ENCODE measurements at regions not wholly inside any gene's neighbourhood (a gene's known extent, or its start where the extent isn't known, plus 50 kb on each side); places are given as distances from the start of the nearest gene placed in this dataset.
"Not testable (repeated sequence)": the region's sequence is repeated elsewhere in the genome, so short reads cannot be mapped to it uniquely, and the experiment has no call there.

GRCh38 chrX:98068024-98068580, 1184.4 kb downstream of the RPA4 start:
- DNase-seq, result peak in 1 of 2 experiments; percentile 45

DNA sequence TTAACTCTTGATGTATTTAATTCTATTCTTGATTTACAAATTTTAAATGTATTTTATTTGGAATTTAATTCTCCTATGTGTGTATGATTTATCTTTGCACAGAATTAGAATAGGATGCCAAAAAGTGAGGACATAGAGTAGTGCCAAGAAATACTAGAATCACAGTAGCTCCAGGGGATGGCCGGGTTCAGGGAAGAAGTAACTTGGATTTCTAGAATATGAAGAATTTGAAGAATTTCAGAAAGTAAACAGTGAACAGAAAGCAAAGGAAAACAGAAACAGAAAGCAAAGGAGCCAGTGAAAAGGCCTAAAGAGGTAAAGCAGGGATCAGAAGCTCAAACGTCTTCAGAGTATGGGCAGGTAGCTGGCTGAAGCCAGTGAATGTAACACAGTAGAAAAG, 1187.6 kb downstream of the RPA4 start:
- DNase-seq, result no peak

GRCh38 chrX:98077440-98077839, 1193.7 kb downstream of the RPA4 start:
- DNase-seq, result no peak

DNA sequence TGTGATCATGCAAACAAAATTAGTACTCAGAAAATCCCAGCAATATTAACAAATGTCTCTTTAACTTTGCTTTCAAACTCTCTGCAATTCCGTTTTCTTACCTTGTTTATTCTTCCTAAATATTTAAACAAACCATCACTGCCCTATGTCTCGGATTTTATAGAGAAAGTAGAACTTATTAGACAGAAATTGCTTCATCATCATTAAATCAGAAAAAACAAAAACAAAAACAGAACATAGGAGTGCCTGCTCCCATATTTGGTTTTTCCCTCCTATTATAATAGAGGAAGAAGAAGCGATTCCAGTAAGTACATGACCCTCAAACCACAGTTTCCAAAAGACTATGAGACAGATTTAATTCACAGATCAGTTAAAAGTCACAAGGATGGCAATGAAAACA, 1228.0 kb downstream of the RPA4 start:
- DNase-seq, result no peak

DNA sequence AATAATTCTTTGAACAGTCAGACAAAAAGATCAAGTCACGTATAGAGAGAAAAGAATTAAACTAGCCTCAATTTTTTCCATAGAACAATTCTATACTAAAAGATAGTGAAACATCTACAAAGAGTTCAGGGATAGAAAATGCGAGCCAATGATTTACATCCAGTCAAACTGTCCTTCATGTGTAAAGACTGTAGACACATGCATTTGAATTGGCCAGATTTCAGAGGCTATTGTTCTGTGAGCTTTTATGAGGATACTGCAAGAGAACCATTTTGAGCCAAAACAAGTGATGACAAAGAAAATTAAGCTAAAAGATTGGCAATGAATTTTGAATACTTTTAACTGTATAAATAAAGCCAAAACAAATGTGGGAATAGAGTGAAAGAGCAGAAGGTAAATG, 1230.3 kb downstream of the RPA4 start:
- no peak for DNase-seq

- DNase-seq, result no peak
Measured at GRCh38 chrX:98141466-98141865, 1257.8 kb downstream of the RPA4 start.

DNA sequence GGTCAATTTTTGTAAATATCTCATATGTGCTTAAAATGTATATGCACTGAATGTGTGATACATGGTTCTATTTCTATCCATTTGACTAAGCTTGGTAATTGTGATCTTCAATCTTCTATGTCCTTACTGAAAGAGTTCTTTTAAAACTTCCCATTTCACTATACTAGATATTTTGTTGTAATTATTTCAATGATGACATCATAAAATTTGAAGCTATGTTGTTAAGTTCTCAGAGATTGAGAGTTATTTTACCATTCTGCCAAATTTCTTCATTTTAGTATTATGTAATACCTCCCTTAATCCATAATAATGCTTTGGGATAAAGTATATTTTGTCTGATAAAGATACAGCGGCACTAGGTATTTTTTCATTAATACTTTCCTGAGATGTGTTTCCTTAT, 1307.3 kb downstream of the RPA4 start:
- DNase-seq, result no peak

DNA sequence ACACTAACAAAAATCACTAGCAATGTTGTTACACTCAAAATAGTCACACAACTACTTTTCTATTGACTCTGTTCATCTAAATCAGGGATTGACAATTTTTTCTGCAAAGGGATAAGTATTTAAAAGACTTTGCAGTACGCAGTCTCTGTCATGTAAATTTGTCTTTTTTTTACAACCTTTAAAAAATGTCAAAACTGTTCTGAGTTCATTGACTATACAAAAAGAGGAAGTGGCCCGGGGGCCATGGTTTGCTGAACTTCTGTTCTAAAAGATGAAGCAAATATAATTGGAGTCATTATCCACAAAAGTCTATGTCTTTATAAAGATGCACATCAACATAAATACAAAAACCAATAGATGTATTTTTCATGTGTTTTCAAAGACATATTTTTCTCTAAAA, 1310.3 kb downstream of the RPA4 start:
- DNase-seq, result no peak

- DNase-seq, result no peak
Measured at GRCh38 chrX:98203800-98204199, 1320.1 kb downstream of the RPA4 start.

DNA sequence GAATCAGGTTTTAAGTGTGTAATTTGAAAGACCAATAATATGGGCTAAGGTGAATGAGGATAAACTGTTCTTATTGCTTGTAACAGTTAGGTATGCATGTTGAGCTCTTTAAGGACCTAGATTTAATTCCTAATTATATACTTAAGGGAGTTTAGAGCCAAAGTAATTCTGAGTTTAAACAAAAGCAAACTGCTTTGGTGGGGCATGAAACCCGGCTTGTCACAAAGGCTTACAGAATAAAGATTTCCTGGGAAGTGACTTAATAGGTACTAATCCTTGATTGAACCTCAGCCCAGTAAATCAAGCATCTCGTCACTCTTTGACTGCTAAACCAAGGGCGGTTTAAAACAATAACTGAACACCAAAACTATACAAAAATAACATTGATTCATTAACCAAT, 1324.2 kb downstream of the RPA4 start:
- no peak for DNase-seq

GRCh38 chrX:98231003-98231402, 1347.3 kb downstream of the RPA4 start:
- no peak for DNase-seq

DNA sequence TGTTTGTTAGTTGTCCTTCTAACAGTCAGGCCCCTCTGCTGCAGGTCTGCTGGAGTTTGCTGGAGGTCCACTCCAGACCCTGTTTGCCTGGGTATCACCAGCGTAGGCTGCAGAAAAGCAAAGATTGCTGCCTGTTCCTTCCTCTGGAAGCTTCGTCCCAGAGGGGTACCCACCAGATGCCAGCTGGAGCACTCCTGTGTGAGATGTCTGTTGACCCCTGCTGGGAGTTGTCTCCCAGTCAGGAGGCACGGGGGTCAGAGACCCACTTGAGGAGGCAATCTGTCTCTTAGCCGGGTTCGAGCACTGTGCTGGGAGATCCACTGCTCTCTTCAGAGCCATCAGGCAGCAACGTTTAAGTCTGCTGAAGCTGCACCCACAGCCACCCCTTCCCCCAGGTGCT, 1356.4 kb downstream of the RPA4 start:
- DNase-seq, result not testable (repeated sequence)

DNA sequence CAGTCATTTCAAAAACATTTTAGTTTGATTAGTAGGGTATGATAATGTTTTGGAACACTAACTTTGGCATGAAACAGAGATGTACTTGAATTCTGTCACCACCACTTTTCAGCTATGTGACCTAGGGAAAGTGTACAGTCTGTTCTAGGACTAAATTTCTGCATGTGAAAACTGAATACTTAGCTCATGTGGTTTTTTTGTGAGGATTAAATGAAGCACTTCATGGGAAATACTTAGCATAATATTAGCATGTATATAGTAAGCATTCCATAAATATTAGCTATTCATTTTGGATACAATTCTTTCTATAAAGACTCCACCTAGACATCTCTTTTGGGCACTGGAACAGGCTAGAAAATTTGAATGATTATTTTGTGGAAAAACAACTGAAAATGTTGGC, 1379.4 kb downstream of the RPA4 start:
- DNase-seq, result no peak

DNA sequence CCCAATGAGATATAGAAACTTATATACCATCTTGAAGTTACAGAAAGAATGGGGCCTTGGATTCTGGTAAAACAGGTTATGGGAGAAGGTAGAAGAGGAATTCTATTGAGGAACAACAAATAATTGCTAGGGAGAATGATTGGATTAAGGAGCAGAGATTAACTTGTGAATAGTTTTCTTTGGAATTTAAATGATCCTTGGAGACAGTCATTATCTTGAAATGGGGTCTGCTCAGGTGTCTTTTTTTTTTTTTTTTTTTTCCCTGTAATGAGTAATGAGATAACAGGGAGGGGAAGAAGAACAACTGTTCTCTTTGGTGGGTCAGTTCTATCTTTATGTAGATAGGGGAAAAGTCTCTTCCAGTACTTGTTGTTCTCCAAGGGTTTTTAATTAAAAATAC, 1406.0 kb downstream of the RPA4 start:
- DNase-seq, result no peak

DNA sequence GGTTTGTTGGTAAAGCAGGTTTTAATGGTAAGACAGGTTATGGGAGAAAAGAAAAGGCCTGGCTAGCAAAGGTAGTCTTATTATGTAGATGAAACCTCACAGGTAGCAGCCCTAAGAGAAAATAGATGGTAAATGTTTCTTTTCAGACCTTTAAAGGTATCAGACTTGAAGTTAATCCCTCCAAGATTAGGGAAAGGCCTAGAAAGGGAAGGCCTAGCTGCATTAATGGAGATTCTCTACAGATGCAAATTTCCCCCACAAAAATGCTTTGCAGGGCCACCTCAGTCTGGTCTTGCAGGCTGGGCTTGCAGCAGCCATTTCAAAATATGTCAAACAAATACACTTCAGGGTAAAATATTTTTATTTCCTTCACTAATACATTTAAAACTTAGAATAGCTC, 1410.6 kb downstream of the RPA4 start:
- no peak for DNase-seq

GRCh38 chrX:98296129-98296528, 1412.4 kb downstream of the RPA4 start:
- no peak for DNase-seq

- no peak for DNase-seq
Measured at GRCh38 chrX:98299785-98300184, 1416.1 kb downstream of the RPA4 start.

DNA sequence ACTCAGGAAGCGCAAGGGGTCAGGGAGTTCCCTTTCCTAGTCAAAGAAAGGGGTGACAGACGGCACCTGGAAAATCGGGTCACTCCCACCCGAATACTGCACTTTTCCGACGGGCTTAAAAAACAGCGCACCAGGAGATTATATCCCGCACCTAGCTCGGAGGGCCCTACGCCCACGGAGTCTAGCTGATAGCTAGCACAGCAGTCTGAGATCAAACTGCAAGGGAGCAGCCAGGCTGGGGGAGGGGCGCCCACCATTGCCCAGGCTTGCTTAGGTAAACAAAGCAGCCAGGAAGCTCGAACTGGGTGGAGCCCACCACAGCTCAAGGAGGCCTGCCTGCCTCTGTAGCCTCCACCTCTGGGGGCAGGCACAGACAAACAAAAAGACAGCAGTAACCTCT, 1416.8 kb downstream of the RPA4 start:
- not testable (repeated sequence) for DNase-seq

DNA sequence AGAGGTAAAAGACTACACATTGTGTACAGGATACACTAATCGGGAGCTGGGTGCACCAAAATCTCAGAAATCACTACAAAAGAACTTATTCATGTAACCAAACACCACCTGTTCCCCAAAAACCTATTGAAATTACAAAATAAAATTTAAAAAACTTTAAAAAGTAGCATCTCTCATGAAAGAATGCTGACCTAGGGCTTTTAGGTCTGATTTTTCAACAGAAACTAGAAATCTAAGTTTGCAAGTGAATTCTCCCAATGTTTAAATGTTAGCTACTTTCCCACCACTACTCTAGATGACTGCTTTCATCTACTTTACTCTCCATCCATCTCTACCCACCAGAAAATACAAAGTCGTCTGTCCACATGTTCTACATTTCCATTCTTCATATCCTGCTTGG, 1447.7 kb downstream of the RPA4 start:
- no peak for DNase-seq

DNA sequence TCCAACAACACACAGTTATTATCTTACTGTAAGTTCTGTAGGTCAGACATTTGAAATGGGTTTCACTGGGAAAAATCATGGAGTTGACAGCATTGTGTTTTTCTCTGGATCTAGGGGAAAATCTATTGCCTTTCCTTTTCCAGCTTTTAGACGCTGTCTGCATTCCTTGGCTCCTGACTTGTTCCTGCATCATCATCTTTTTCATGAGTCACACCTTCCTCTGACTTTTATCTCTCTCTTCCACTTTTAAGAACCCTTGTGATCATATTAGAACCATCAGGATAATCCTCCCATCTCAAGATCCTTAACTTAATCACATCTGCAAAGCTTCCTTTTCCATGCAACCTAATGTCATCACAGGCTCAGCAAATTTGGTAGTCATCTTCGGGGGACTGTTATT, 1454.8 kb downstream of the RPA4 start:
- no peak for DNase-seq

DNA sequence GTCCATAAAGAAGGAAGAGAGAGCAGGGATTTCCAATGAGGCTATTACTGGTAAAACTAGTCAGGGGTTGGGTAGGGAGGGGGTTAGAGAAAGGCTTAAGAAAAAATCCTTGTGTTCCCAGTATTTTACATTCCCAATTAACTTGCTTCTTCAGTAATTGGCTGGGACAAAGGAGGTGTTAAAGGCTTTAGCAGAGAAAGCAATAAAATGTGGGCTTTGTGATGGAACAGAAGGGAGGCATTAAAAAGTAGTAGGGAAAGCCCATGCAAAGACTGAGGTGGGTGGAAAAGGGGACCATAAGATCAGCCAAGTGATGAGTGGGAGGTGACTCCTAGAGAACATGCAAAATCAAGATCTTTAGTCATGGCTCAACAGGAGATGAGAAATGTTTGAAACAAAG, 1467.2 kb downstream of the RPA4 start:
- DNase-seq, result no peak

DNA sequence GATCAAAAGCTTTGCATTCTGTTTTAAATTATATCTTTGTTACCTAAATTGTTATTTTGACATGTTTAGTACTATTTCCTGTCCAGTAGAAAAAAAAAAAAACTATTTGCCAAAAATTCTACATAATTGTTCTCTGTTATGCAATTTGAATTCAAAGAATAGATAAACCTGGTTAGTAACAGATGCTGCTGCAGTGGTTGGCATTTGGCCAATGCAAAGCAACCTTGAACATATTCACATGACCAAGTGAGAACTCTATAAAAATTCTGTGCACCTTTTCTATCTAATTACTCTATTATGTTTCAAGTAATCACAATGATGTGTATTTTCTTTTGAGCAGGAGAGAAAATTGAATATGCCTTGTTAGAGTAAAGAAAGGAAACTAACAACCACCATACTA, 1473.4 kb downstream of the RPA4 start:
- peak; percentile 47 to 77 for DNase-seq

GRCh38 chrX:98362630-98363029, 1478.9 kb downstream of the RPA4 start:
- no peak for DNase-seq

- DNase-seq, result no peak
Measured at GRCh38 chrX:98371994-98372393, 1488.3 kb downstream of the RPA4 start.

- DNase-seq, result no peak
Measured at GRCh38 chrX:98379134-98379533, 1495.4 kb downstream of the RPA4 start.

DNA sequence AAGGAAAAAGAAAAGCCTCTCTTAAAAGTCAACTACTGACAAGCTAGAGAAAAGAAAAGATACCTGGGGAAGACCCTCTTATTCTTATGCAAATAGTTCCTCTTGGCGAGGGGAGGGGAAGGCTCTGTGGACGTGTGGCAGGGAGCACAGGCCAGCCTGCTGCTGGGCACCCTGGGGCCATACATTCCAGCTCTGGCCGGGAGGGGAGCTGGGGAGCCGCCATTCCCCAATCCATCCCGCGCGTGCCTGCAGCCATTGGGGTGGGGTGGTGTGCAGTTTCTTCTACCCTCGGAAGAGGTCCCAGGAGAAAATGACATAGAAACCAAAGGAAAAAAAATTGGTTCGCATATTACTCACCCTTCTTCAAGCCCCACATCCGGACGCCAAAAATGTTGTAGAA, 1496.4 kb downstream of the RPA4 start:
- no peak for DNase-seq
